PFSK-1 (cell line): ENCODE measurements at regions not wholly inside any gene's neighbourhood (a gene's known extent, or its start where the extent isn't known, plus 50 kb on each side); places are given as distances from the start of the nearest gene placed in this dataset.

Experiments used
- POLR2AphosphoS5 ChIP-seq: IDR thresholded peaks from 2 replicates; pipeline ENCODE4 v1.6.1; 2012; ENCODE audit warnings: low read depth, mild to moderate bottlenecking, control low read depth, low read length, moderate library complexity
- TF ChIP-seq, protein P1 (sequence below), 2 experiments: IDR thresholded peaks; 2 replicates each; pipeline versions ENCODE4 v1.6.1 to v1.8.0; 2011 to 2012; ENCODE audit warnings: low read depth in 2 of 2, low read length in 2 of 2, control low read depth in 1 of 2, inconsistent platforms in 1 of 2, mild to moderate bottlenecking in 1 of 2, moderate library complexity in 1 of 2; ENCODE audit not compliant: insufficient read depth in 1 of 2

DNA sequence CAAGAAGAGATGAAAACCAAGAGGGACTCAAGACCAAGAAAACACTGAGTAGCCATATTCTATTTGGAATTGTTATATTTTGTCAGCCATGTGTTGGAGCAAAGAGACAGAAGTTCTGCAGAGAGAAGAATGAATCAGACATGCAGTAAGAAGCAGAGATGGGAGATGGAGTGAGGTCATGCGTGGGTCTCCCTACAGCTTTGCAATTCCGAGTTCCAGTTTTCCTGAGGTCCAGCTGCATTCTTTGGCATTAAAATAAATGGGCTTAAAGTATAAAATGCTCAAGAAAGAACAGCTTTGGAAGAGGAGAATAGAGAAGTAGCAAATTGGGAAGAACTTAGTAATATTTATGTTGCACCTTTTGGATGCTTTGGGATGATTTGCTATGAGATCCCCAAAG lies 361.6 kb downstream of the NPR3 start:
- no peak for TF ChIP-seq POLR2AphosphoS5
- TF ChIP-seq, protein P1, sequence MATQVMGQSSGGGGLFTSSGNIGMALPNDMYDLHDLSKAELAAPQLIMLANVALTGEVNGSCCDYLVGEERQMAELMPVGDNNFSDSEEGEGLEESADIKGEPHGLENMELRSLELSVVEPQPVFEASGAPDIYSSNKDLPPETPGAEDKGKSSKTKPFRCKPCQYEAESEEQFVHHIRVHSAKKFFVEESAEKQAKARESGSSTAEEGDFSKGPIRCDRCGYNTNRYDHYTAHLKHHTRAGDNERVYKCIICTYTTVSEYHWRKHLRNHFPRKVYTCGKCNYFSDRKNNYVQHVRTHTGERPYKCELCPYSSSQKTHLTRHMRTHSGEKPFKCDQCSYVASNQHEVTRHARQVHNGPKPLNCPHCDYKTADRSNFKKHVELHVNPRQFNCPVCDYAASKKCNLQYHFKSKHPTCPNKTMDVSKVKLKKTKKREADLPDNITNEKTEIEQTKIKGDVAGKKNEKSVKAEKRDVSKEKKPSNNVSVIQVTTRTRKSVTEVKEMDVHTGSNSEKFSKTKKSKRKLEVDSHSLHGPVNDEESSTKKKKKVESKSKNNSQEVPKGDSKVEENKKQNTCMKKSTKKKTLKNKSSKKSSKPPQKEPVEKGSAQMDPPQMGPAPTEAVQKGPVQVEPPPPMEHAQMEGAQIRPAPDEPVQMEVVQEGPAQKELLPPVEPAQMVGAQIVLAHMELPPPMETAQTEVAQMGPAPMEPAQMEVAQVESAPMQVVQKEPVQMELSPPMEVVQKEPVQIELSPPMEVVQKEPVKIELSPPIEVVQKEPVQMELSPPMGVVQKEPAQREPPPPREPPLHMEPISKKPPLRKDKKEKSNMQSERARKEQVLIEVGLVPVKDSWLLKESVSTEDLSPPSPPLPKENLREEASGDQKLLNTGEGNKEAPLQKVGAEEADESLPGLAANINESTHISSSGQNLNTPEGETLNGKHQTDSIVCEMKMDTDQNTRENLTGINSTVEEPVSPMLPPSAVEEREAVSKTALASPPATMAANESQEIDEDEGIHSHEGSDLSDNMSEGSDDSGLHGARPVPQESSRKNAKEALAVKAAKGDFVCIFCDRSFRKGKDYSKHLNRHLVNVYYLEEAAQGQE (IDR thresholded peaks at IDR 0.05; ENCODE audit: insufficient read depth in 1 of 2, low read depth in 2 of 2, low read length in 2 of 2), result no peak
